HG03045 (cell line): ENCODE measurements at regions not wholly inside any gene's neighbourhood (a gene's known extent, or its start where the extent isn't known, plus 50 kb on each side); places are given as distances from the start of the nearest gene placed in this dataset.
A peak's percentile ranks its signal among the peaks of the same experiment; 100 is the strongest.
"Not testable (repeated sequence)": the region's sequence is repeated elsewhere in the genome, so short reads cannot be mapped to it uniquely, and the experiment has no call there.

Experiments used
- ATAC-seq: cut with Tn5 transposase; IDR thresholded peaks from one replicate; pipeline ENCODE4 v1.9.1; 2021; ENCODE audit warnings: mild to moderate bottlenecking, moderate library complexity; ENCODE audit not compliant: unreplicated experiment

DNA sequence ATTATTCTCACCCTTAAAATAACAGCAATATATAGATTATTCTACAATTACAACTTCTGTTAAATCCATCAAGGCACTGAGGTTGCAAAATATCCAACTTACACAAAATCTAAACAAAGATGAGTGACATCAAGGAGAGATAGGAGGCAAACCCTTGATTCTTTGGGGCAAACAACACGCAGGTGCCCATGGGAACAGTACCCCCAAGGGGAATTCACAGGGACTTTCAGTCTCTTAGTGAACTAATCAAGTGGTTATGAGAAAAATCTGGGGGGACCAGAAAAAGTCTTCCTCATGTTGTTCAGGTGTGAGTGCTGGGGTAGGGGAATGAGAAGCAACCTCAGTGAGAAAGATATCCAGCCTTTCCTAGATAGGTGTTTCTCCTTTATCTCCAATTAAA, 1107.9 kb downstream of the PLA2G4A start:
- no peak for ATAC-seq

DNA sequence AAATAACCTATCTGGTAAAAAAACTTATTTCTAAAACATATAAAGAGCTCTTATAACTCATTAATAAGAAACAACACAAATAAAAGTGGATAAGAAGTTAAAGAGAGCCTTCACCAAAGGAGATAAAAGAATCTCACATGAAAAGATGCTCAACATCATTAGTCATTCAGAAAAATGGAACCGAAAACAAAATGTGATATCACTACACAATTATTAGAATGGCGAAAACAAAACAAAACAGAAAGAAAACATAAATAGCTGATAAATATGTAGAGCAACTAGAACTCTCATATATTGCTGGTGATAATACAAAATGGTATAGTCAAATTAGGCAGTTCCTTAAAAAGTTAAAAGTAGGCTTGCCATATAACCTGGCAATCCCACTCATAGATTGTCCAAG, 1109.3 kb downstream of the PLA2G4A start:
- no peak for ATAC-seq

DNA sequence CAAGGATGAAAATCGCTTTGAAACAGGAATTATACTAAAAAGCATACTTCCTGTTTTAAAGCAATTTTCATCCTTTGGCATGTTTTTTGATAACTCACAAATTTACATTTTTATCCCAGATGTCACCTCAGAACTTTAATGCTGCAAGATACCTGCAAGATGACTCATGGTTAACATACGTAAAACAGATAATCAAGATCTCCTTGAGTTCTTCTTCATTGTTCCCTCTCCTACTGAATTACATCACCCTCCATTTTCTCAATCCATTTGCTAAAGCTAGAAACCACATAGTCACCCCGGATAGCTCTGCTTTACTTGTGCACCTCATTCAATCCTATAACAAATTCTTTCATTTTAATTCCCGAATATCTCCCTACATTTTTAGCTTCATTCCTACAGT, 1114.2 kb downstream of the PLA2G4A start:
- ATAC-seq, result no peak

DNA sequence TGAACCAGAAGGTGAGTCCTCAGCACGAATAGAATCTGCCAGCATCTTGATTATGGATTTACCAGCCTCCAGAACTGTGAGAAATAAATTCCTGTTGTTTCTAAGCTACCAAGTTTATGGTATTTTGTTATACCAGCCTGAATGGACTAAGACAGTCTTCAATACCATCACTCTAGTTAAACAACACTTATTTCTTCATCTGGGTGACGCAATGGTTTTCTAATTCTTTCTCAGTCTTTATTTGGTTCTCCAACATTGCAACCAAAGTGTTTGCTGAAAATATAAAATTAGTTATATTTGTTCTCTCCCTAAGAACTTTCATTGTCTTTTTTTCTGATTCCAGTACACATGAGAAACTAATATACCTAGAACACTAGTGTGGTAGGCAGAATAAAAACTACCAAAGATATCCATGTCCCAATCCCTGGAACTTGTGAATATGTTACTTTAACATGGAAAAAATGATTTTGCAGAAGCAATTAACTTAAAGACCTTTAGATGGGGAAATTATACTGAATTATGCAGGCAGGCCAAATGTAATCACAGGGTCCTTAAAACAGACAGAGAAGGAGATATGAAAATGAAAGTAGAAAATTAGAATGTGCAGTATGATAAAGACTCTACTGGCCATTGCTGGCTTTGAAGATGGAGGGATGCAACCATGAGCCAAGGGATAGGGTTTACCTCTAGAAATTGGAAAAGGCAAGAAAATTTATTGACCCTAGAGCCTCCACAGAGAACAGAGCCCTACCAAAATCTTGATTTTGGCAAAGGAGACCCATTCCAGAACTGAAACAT, 1115.1 kb downstream of the PLA2G4A start:
- no peak for ATAC-seq

DNA sequence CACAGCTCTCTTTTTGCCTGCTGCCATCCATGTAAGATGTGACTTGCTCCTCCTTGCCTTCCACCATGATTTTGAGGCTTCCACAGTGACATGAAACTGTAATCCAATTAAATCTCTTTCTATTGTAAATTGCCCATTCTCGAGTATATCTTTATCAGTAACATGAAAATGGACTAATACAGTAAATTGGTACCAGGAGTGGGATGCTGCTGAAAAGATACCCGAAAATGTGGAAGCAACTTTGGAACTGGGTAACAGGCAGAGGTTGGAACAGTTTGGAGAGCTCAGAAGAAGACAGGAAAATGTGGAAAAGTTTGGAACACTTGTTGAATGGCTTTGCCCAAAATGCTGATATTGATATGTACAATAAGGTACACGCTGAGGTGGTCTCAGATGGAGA, 1117.9 kb downstream of the PLA2G4A start:
- not testable (repeated sequence) for ATAC-seq

DNA sequence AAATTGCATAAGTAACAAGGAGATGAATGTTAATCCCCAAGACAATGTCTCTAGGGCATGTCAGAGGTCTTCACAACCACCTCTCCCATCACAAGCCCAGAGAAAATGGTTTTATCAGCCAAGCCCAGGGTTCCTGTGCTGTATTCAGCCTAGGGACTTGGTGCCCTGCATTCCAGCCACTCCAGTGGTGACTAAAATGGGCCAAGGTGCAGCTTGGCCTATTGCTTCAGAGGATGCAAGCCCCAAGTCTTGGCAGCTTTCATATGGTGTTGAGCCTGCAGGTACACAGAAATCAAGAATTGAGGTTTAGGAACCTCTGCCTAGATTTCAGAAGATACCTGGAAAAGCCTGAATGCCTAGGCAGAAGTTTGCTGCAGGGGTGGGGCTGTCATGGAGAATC, 1118.6 kb downstream of the PLA2G4A start:
- ATAC-seq, result no peak

DNA sequence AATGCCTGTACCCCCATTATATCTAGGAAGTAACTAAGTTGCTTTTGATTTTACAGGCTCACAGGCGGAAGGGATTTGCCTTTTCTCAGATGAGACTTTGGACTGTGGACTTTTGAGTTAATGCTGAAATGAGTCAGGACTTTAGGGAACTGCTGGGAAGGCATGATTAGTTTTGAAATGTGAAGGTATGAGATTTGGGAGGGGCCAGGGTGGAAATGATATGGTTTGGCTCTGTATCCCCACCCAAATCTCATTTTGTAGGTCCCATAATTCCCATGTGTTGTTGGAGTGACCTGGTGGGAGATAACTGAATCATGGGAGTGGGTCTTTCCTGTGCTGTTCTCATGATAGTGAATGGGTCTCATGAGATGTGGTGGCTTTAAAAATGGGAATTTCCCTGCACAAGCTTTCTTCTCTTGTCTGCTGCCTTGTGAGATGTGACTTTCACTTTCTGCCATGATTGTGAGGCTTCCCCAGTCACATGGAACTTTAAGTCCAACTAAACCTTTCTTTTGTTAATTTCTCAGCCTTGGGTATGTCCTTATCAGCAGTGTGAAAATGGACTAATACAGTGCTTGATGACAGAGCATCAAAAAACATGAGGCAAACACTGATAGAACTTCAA, 1119.5 kb downstream of the PLA2G4A start:
- ATAC-seq, result no peak

DNA sequence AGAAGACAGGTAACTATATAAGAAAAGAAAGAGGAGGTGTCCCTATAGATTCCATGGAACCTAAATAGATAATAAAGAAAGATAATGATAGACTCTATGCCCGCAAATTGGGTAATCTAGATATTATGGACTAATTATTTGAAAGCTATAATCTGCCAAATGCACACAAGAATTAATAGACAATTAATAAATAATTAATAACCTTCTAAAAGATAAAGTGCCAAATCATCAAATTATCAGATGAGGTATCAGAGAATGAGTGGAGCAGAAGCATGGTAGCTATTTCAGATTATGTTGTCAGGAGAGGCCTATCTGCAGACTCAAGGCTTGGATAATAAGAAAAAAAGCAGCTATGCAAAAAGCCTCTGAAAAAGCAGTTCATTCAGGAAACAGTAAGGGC, 1120.8 kb downstream of the PLA2G4A start:
- no peak for ATAC-seq

DNA sequence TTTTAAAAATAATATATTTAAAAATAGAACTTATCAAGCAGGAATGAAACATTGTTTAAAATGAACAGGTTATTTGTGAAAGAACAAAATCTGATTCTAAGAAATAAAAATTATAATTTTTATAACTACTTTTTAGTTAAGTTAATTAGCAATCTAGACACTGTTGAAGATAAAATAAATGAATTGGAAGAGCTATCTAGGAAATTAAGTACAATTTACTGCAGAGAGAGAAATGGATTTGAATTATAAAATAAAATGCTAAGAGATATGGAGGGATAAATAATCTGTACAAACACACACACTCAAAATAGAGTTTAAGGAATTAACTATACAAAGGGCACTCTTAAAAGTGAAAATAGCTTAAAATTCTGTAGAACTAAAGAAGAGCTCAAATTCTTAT, 1123.1 kb downstream of the PLA2G4A start:
- ATAC-seq, result no peak

DNA sequence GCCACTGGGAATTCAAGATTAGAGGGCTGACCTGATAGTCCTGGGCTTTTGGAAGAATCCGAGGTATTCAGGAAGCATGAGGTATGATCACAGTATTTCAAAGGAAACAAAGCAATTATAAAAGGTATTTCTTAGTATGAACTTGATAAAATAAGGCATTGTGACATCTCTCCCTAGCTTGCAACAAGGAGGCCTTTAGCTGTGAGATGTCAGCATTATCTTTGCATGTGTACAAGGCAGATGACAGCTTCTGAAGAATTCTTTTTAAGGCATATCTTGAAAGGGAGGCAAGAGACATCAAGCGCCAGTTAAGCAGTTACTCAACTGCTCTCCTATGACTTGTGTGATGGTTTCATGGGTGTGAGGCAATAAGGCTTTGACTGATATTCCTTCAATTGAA, 1123.7 kb downstream of the PLA2G4A start:
- no peak for ATAC-seq

DNA sequence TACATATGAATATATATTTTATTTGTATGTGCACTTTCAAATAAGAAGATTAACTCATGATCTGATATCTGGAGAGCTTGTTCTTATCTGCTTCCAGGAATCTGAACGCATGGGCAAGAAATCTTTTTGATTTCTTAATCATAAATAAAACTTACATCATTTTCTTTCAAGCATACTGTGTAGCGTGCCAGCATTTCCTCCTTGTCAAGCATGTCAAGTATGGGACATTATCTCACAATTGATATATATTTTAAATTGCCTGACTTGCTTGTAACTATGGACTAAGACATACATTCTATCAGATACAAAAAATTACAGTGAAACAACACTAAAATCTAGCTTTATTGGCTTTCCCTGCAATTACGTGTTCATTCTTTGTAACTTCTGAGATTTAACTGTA, 1128.2 kb downstream of the PLA2G4A start:
- no peak for ATAC-seq

DNA sequence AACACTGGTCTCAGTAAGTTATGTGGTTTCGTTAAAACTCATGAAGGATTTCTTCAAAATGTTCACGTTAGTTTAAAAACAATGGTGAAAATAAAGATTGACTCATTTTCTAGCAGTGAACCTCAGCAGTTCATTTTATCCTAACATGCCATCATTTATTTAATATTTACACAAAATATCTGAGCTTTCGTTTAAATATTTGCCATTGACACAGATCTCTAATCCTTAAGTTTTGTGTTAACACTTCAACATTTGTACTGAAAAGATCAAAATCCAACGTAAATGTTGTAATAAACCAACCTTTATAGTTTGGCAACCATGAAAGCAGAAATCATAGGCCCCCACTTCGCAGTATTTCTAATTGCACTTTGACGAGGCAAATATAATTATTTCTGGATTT, 1129.5 kb downstream of the PLA2G4A start:
- ATAC-seq, result no peak

DNA sequence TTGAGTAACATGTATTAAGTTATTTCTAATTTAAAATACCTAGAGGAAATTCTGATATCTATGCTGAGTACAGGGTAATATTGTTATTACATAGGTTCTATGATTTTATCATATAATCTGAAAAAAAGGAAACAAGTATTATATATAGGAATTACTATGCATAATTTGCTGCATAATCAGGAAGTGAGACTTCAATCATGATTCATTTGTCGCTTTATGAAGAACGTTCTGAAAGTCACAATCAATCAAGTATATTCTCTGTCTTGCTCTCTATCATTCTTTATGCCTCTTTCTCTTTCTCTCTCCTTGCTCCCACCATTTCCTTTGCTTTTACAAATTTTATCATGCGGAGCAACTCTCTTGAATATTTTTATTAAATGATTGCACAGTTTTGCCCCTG, 1130.3 kb downstream of the PLA2G4A start:
- no peak for ATAC-seq

DNA sequence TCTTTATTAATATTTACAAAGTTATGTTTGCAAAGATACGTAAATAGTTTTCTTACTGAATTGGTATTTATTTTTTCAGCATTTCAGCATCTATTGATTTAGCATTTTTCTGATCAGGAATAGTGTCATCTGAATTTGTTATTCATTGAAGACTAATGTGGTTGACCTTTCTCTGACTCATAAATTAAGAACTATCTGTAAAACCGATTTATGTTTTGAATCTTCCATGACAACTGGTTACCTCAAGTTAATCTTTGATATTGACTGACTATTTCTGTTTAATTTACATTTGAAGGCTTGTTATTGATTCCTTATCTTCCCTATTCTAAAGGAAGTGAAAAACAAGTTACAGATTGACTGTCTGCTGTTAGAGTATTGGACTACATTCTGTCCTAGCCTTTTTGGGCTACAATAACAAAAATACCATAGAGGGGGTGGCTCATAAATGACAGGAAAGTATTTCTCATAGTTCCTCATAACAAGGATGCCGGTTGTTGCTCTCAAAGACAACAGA, 1131.4 kb downstream of the PLA2G4A start:
- no peak for ATAC-seq

DNA sequence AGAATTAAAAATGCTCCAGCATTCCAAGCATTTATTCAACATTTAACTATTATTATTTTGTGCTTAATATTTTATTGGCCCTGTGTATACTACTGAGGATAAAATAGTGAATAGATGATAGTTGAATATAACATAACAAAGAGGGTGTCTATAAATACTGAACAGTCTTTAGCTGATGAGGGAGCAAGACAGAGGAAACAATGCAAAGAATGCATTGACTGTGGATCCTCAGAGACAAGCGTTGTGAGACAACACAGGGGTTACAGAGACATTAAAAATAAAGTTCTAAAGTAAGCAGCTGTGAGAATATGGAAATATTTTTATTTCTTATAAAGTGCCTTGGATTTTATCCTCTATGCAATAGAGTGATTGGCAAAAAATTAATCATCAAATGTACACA, 1133.1 kb downstream of the PLA2G4A start:
- ATAC-seq, result no peak

DNA sequence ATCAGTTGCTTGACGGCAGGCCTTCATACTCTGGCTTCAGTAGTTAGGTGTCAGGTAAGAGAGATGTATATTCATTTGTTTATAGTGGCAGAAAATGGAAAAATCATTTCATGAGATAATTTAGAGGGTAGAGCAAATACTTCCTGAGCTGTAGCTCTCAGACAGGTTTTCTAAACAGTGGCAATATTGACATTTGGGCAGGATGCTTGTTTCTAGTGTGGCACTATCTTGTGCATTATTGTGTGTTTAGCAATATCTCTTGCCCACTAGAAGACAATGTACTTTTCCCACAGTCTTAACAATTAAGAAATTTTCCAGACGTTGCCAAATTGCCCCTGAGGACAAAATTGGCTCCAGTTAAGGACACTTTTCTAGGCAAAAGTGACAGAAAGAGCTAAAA, 1143.1 kb downstream of the PLA2G4A start:
- no peak for ATAC-seq

DNA sequence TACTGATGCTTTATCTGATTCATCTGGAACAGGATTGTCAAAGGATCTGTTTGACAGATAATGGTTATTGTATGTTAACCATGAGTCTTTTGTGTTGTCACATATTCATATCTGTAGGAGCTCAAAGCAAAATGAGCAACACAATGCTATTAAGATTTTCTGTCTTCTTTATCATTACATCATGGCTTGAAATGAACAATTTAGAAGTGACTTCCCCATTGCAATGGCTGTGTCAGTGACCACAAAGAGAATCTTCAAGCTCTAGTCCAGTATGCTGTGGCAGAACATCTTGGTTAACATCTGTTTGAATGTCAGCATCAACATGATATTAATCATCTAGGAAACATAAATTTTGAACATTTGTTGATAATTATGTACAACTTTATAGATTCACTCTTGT, 1148.5 kb downstream of the PLA2G4A start:
- ATAC-seq, result no peak

DNA sequence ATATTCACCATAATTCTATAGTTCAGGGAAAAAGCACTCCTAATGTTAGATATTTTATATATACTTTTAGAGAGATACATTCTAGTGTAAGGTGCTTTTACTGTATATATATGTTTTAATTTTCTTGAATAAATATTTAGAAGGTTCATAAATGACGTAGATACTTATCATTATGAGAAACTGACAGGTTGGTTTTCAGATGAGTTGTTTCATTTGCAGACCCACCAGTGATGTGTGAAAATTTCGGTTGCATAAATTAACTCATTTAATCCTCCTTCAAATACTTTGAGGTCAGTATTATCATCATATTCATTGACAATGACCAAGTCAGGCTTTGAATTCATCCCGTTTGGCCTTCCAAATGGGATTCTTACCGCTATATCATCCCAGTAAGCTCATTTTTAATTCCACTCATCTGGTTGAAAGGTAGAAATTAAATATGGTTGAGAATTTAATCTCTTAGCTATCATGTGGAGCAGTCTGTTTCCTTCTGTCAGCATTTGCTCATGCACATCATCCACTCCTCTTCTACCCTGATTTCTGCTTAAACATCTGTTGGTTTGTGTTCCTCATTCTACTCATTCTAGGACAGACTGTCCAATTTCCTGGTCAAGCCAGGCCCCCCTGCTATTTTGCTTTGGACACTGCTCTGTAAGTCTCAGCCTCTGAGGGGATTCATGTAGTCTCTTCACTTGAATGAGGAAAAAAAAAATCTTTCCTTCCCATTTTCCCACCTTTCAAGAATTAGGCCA, 1156.6 kb downstream of the PLA2G4A start:
- peak; percentile 45 for ATAC-seq

DNA sequence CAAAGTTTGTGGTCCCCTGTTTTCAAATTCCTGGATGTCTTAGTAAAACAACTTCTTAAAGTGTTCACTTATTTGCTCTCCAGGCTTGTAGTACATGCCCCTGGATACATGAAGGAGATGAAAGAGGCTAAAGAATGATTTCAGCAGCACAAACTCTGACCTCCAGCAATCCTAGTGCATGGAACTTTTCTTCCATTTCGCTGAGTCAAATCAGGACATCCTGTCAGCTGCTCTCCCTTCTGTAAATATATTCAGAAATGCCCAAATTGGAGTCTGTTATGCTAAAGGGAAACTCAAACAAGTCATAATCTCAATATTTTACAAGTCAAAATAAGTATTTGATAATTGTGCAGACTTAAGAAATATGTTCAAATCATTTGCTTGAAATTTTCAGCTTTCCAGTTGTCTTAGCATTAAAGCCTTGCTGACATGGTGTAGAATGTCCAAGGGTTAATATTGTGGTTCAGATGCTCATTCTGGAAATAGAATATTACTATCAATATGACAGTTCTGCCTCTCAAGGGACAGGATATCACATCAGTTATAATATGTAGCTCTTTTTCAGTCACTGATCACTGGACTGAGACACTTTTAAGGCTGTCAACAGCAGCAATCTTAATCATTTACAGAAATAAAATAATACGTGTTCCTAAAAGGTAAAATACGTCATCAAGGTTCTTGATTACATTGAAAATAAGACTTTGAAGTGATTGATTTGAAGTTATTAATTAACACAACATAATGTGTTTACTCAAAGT, 1157.3 kb downstream of the PLA2G4A start:
- peak; percentile 63 for ATAC-seq

DNA sequence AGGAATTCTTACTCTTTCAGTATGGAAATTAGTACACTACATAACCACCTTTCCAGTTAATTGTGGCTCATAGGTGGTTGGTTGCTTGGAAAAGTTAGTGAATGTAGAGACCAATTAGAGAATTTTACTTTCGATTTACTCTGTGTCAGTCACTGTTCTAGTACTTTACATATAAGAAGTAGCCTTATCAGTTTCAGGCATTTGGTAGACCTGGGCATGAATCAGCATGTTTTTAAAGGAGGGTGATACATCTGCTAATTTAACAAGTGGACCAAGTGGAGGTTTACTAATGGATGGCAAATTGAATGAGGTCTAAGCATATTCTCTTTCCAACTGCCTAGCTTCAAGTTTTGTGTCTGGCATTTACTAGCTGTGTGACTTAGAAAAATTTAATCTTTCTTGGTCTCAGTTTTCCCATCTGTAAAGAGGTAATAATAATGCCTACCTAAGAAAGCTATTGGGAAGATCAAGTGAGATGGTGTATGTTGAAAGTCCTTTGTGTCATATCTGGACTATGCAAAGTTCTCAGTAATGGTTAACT, 1158.6 kb downstream of the PLA2G4A start:
- no peak for ATAC-seq

DNA sequence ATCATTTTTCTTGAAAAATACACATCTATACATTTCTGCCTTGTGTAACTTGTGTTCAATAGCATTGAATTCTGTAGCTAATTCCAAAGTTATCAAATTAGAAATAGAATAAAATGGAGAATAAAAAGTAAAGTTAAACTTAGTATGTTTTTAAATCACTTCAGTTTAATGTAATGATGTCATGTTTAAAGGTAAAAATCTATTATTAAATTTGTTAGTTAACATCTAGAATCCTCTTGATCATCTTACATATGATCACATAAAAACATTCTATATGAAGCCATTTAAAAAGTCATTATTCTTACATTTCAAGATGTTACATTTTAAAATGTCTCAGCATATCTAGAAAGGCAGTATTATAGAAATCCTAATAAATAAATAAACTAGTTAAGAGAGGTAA, 1163.2 kb downstream of the PLA2G4A start:
- ATAC-seq, result no peak
